Mesenchymal stem cell (in vitro differentiated cells and primary cell): ENCODE measurements at regions not wholly inside any gene's neighbourhood (a gene's known extent, or its start where the extent isn't known, plus 50 kb on each side); places are given as distances from the start of the nearest gene placed in this dataset.

Experiments
- DNase-seq: peaks from one replicate; pipeline ENCODE4 v3.0.0-alpha.2; 2013
- H2AFZ ChIP-seq: one replicate; pipeline ENCODE4 v1.6.1; 2013; ENCODE audit warnings: low read depth, mild to moderate bottlenecking, control low read depth, inconsistent platforms, low read length, moderate library complexity
- H2AK5ac ChIP-seq: 2 replicates; pipeline ENCODE4 v1.6.1; 2013; ENCODE audit warnings: low read length, moderate library complexity, mild to moderate bottlenecking, inconsistent platforms; ENCODE audit not compliant: severe bottlenecking
- H2BK120ac ChIP-seq: one replicate; pipeline ENCODE4 v1.6.1; 2013; ENCODE audit warnings: low read depth, mild to moderate bottlenecking, inconsistent platforms, low read length, moderate library complexity
- H2BK12ac ChIP-seq, 2 experiments: one replicate each; pipeline ENCODE4 v1.6.1; 2013; ENCODE audit warnings: inconsistent platforms in 2 of 2, low read length in 2 of 2, mild to moderate bottlenecking in 2 of 2, moderate library complexity in 2 of 2, control low read depth in 1 of 2
- H2BK15ac ChIP-seq: one replicate; pipeline ENCODE4 v1.6.1; 2013; ENCODE audit warnings: mild to moderate bottlenecking, low read depth, inconsistent platforms; ENCODE audit not compliant: poor library complexity, severe bottlenecking
- H2BK5ac ChIP-seq: 2 replicates; pipeline ENCODE4 v1.6.1; 2013; ENCODE audit warnings: low read depth, mild to moderate bottlenecking, low read length, control low read depth, inconsistent platforms; ENCODE audit not compliant: poor library complexity, severe bottlenecking
- H3K14ac ChIP-seq, 2 experiments: one replicate each; pipeline ENCODE4 v1.6.1; 2013; ENCODE audit warnings: inconsistent platforms in 2 of 2, low read length in 2 of 2, control low read depth in 1 of 2, mild to moderate bottlenecking in 1 of 2, moderate library complexity in 1 of 2
- H3K18ac ChIP-seq, 2 experiments: one replicate each; pipeline ENCODE4 v1.6.1; 2013; ENCODE audit warnings: inconsistent platforms in 2 of 2, low read length in 2 of 2, control low read depth in 1 of 2, low read depth in 1 of 2, mild to moderate bottlenecking in 1 of 2
- H3K23ac ChIP-seq, 2 experiments: one replicate each; pipeline ENCODE4 v1.6.1; 2013; ENCODE audit warnings: inconsistent platforms in 2 of 2, low read length in 2 of 2, mild to moderate bottlenecking in 2 of 2, moderate library complexity in 2 of 2, control low read depth in 1 of 2
- H3K27ac ChIP-seq: 2 replicates; pipeline ENCODE4 v1.5.1; 2013; ENCODE audit warnings: mild to moderate bottlenecking, moderate library complexity, low read length, control low read depth, inconsistent platforms; ENCODE audit not compliant: poor library complexity, severe bottlenecking
- H3K27me3 ChIP-seq, 2 experiments: 2 replicates each; pipeline versions ENCODE4 v1.6.1 to v1.7.0; 2013; ENCODE audit warnings: low read length in 2 of 2, mild to moderate bottlenecking in 2 of 2, moderate library complexity in 2 of 2, control low read depth in 1 of 2, inconsistent platforms in 1 of 2; ENCODE audit not compliant: control insufficient read depth in 1 of 2, insufficient read depth in 1 of 2
- H3K36me3 ChIP-seq, 2 experiments: 2 replicates each; pipeline versions ENCODE4 v1.6.1 to v1.7.0; 2013; ENCODE audit warnings: low read length in 2 of 2, control low read depth in 1 of 2, inconsistent platforms in 1 of 2, low read depth in 1 of 2, mild to moderate bottlenecking in 1 of 2; ENCODE audit not compliant: insufficient read depth in 2 of 2, control insufficient read depth in 1 of 2
- H3K4ac ChIP-seq, 2 experiments: one replicate each; pipeline ENCODE4 v1.6.1; 2013; ENCODE audit warnings: inconsistent platforms in 2 of 2, low read length in 2 of 2, mild to moderate bottlenecking in 2 of 2, moderate library complexity in 2 of 2, control low read depth in 1 of 2, low read depth in 1 of 2
- H3K4me1 ChIP-seq: 2 replicates; pipeline ENCODE4 v1.6.1; 2013; ENCODE audit warnings: low read depth, low read length, control low read depth; ENCODE audit not compliant: control insufficient read depth, insufficient read depth
- H3K4me2 ChIP-seq: 2 replicates; pipeline ENCODE4 v1.6.1; 2013; ENCODE audit warnings: low read length, mild to moderate bottlenecking, inconsistent platforms; ENCODE audit not compliant: poor library complexity, severe bottlenecking
- H3K4me3 ChIP-seq, 2 experiments: 2 replicates each; pipeline versions ENCODE4 v1.5.1 to v1.7.0; 2013; ENCODE audit warnings: low read length in 2 of 2, mild to moderate bottlenecking in 2 of 2, control low read depth in 1 of 2, low read depth in 1 of 2; ENCODE audit not compliant: insufficient read depth in 1 of 2
- H3K79me1 ChIP-seq: replicated peaks from 2 replicates; pipeline ENCODE4 v1.6.1; 2013; ENCODE audit warnings: mild to moderate bottlenecking, control low read depth, low read length, inconsistent platforms; ENCODE audit not compliant: poor library complexity, severe bottlenecking
- H3K9ac ChIP-seq: 2 replicates; pipeline ENCODE4 v1.7.0; 2013; ENCODE audit warnings: mild to moderate bottlenecking, low read length, moderate library complexity
- H3K9me3 ChIP-seq: 2 replicates; pipeline ENCODE4 v1.7.0; 2013; ENCODE audit warnings: mild to moderate bottlenecking, low read length; ENCODE audit not compliant: control insufficient read depth
- H4K8ac ChIP-seq: one replicate; pipeline ENCODE4 v1.6.1; 2013; ENCODE audit warnings: inconsistent platforms, mild to moderate bottlenecking, low read length, moderate library complexity
- H4K91ac ChIP-seq: one replicate; pipeline ENCODE4 v1.6.1; 2013; ENCODE audit warnings: mild to moderate bottlenecking, low read length, inconsistent platforms
- WGBS: methylation state at CpG from one replicate; pipeline ENCODE4 v1.1.7; 2013; ENCODE audit warnings: mixed read lengths; 5-methylcytosine and 5-hydroxymethylcytosine counted together

GRCh38 chr11:72514331-72514730 lies 80.0 kb upstream of the CLPB start:
- Histone ChIP-seq H3K4me3 (no peak overlapping the region), H3K4ac (no peak overlapping the region), H3K23ac (no peak overlapping the region), H3K27ac (no peak overlapping the region), H2BK5ac (no peak overlapping the region), H3K36me3 (no peaks in the 10 kb centered on the region), H4K8ac (no peak overlapping the region), H3K9me3 (peaks cover 52% of the 10 kb centered on the region), H3K18ac (no peak overlapping the region), H3K4me2 (no peak overlapping the region), H2AFZ (no peak overlapping the region), H2BK12ac (no peak overlapping the region), H4K91ac (no peak overlapping the region), H2AK5ac (no peak overlapping the region), H3K9ac (no peak overlapping the region), H3K79me1 (no peaks in the 10 kb centered on the region), H3K4me1 (no peaks in the 10 kb centered on the region), H2BK120ac (no peak overlapping the region), H2BK15ac (no peak overlapping the region), H3K14ac (no peak overlapping the region), H3K27me3 (peaks cover 6 to 10% of the 10 kb centered on the region in 2 experiments)
- no peak for DNase-seq
- WGBS: 79% methylated on average over 3 of the region's 3 CpGs

GRCh38 chr11:72513411-72513810 lies 79.1 kb upstream of the CLPB start:
- Histone ChIP-seq H3K4me1 (no peaks in the 10 kb centered on the region), H3K36me3 (no peaks in the 10 kb centered on the region), H2BK5ac (no peak overlapping the region), H2BK120ac (no peak overlapping the region), H2AK5ac (no peak overlapping the region), H3K4ac (no peak overlapping the region), H4K8ac (no peak overlapping the region), H3K14ac (no peak overlapping the region), H3K9ac (no peak overlapping the region), H3K4me3 (no peak overlapping the region), H4K91ac (no peak overlapping the region), H3K27me3 (peaks cover 6 to 10% of the 10 kb centered on the region in 2 experiments), H2BK15ac (no peak overlapping the region), H3K27ac (no peak overlapping the region), H3K79me1 (no peaks in the 10 kb centered on the region), H2AFZ (no peak overlapping the region), H3K9me3 (peaks cover 54% of the 10 kb centered on the region), H3K23ac (no peak overlapping the region), H3K4me2 (no peak overlapping the region), H2BK12ac (no peak overlapping the region), H3K18ac (no peak overlapping the region)
- WGBS: 90% methylated on average over 1 of the region's 1 CpG
- DNase-seq: no peak

DNA sequence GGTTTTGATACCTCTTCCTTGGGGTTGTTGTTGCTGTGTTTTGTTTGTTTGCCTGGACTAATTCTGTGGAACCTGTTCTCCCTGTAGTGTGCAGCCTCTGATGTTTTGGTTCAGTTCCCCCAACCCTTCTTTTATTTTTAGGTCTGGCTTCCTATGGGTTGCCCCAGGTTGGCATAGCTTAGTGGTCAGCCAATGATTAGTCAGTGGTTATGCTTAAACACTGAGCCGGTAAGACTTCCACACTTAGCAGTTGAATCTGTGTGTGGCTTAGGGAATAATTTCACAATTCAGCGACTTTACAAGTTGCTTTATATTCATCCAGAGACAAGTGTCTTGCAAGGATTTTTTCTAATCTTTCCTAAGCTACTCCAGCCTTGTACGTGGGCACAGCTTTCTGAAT lies 78.6 kb upstream of the CLPB start:
- Histone ChIP-seq H2AK5ac (no peak overlapping the region), H3K4me2 (no peak overlapping the region), H3K23ac (no peak overlapping the region), H4K91ac (no peak overlapping the region), H3K79me1 (no peaks in the 10 kb centered on the region), H2BK12ac (no peak overlapping the region), H3K18ac (no peak overlapping the region), H2BK5ac (no peak overlapping the region), H3K27ac (no peak overlapping the region), H3K27me3 (peaks cover 6 to 10% of the 10 kb centered on the region in 2 experiments), H4K8ac (no peak overlapping the region), H3K9me3 (peaks cover 59% of the 10 kb centered on the region), H3K4ac (no peak overlapping the region), H3K36me3 (no peaks in the 10 kb centered on the region), H3K9ac (no peak overlapping the region), H2BK15ac (no peak overlapping the region), H2BK120ac (no peak overlapping the region), H3K14ac (no peak overlapping the region), H3K4me3 (no peak overlapping the region), H3K4me1 (no peaks in the 10 kb centered on the region), H2AFZ (no peak overlapping the region)
- DNase-seq: no peak
- 81% methylated on average over 3 of the region's 3 CpGs for WGBS

GRCh38 chr11:72511393-72512047 lies 77.2 kb upstream of the CLPB start:
- Histone ChIP-seq H2BK15ac (no peak overlapping the region), H2BK5ac (no peak overlapping the region), H3K18ac (no peak overlapping the region), H4K91ac (no peak overlapping the region), H2AFZ (no peak overlapping the region), H2AK5ac (no peak overlapping the region), H4K8ac (no peak overlapping the region), H3K4me1 (no peaks in the 10 kb centered on the region), H2BK120ac (no peak overlapping the region), H3K36me3 (no peaks in the 10 kb centered on the region), H3K9ac (no peak overlapping the region), H3K4ac (no peak overlapping the region), H2BK12ac (no peak overlapping the region), H3K4me2 (no peak overlapping the region), H3K14ac (no peak overlapping the region), H3K27ac (no peak overlapping the region), H3K27me3 (peaks cover 6 to 17% of the 10 kb centered on the region in 2 experiments), H3K4me3 (no peak overlapping the region), H3K9me3 (peaks cover 67% of the 10 kb centered on the region), H3K79me1 (no peaks in the 10 kb centered on the region), H3K23ac (no peak overlapping the region)
- DNase-seq: peak; percentile 10
